Common myeloid progenitor, CD34-positive (primary cell): ENCODE measurements at regions not wholly inside any gene's neighbourhood (a gene's known extent, or its start where the extent isn't known, plus 50 kb on each side); places are given as distances from the start of the nearest gene placed in this dataset.
"Not testable (repeated sequence)": the region's sequence is repeated elsewhere in the genome, so short reads cannot be mapped to it uniquely, and the experiment has no call there.

Experiments used
- CTCF ChIA-PET: fragments of 350-600 bp; sonication (Branson Sonifier 250); formaldehyde crosslinking; loops from one replicate; lab custom pipeline; 2021; ENCODE audit warnings: antibody characterized with exemption; lab: Charles Lee
- POLR2A ChIA-PET: fragments of 350-600 bp; sonication (Branson Sonifier 250); formaldehyde crosslinking; loops from one replicate; lab custom pipeline; 2021; ENCODE audit warnings: antibody characterized with exemption; lab: Charles Lee
- DNase-seq, 3 donors: peaks; one replicate each; pipeline versions ENCODE4 v3.0.0 to v3.0.0-alpha.2; 2013
- H3K27ac ChIP-seq, 2 experiments: 1 replicate in 1 of 2; 2 replicates in 1 of 2; pipeline ENCODE4 v1.7.0; 2013; ENCODE audit warnings: inconsistent platforms in 2 of 2, low read length in 2 of 2, mild to moderate bottlenecking in 2 of 2, low read depth in 1 of 2, moderate library complexity in 1 of 2; ENCODE audit not compliant: severe bottlenecking in 2 of 2, insufficient read depth in 1 of 2, poor library complexity in 1 of 2
- H3K27me3 ChIP-seq, 5 experiments: replicated peaks in 2 of 5; 1 replicate in 3 of 5; 2 replicates in 2 of 5; pipeline versions ENCODE4 v1.6.1 to v1.7.0; 2013; ENCODE audit warnings: low read length in 4 of 5, mild to moderate bottlenecking in 2 of 5, moderate library complexity in 2 of 5, inconsistent platforms in 1 of 5; ENCODE audit not compliant: insufficient read depth in 5 of 5, control insufficient read depth in 4 of 5
- H3K36me3 ChIP-seq, 4 experiments: 1 replicate in 2 of 4; 2 replicates in 2 of 4; pipeline versions ENCODE4 v1.6.1 to v1.7.0; 2013; ENCODE audit warnings: low read length in 3 of 4, control low read depth in 1 of 4, mild to moderate bottlenecking in 1 of 4; ENCODE audit not compliant: control insufficient read depth in 4 of 4, insufficient read depth in 4 of 4
- H3K4me1 ChIP-seq, 4 experiments: 1 replicate in 3 of 4; 2 replicates in 1 of 4; pipeline versions ENCODE4 v1.6.1 to v1.7.1; 2013; ENCODE audit warnings: low read length in 3 of 4, mild to moderate bottlenecking in 3 of 4, control low read depth in 1 of 4, inconsistent platforms in 1 of 4, moderate library complexity in 1 of 4; ENCODE audit not compliant: control insufficient read depth in 4 of 4, insufficient read depth in 4 of 4; ENCODE audit errors: control extremely low read depth in 1 of 4
- H3K4me3 ChIP-seq, 7 experiments: 1 replicate in 4 of 7; 2 replicates in 3 of 7; pipeline versions ENCODE4 v1.5.1 to v1.7.0; 2013; ENCODE audit warnings: mild to moderate bottlenecking in 7 of 7, low read length in 6 of 7, moderate library complexity in 6 of 7, inconsistent platforms in 2 of 7, low read depth in 2 of 7, control low read depth in 1 of 7; ENCODE audit not compliant: insufficient read depth in 4 of 7, control insufficient read depth in 1 of 7; ENCODE audit errors: extremely low read depth in 1 of 7
- H3K9me3 ChIP-seq, 5 experiments: 1 replicate in 4 of 5; 2 replicates in 1 of 5; pipeline versions ENCODE4 v1.6.1 to v1.7.1; 2013; ENCODE audit warnings: low read length in 4 of 5, mild to moderate bottlenecking in 2 of 5, inconsistent platforms in 1 of 5, low read depth in 1 of 5, moderate library complexity in 1 of 5; ENCODE audit not compliant: control insufficient read depth in 4 of 5, insufficient read depth in 2 of 5; ENCODE audit errors: control extremely low read depth in 1 of 5
- WGBS: methylation state at CpG from one replicate; pipeline ENCODE4 v1.1.5; 2013; ENCODE audit not compliant: insufficient coverage; 5-methylcytosine and 5-hydroxymethylcytosine counted together

GRCh38 chr4:189843413-189844009, 97.2 kb upstream of the FRG1 start:
- no peaks in the 10 kb centered on the region for H3K36me3 ChIP-seq
- POLR2A ChIA-PET, result no interaction called here
- no peak for DNase-seq
- no peak overlapping the region for H3K27ac ChIP-seq
- no peak overlapping the region for H3K4me3 ChIP-seq
- no peaks in the 10 kb centered on the region for H3K27me3 ChIP-seq
- CTCF ChIA-PET, result no interaction called here
- H3K4me1 ChIP-seq, result no peaks in the 10 kb centered on the region
- WGBS, result 91% methylated on average over 7 of the region's 10 CpGs
- H3K9me3 ChIP-seq, result no peaks in the 10 kb centered on the region

- CTCF ChIA-PET, result no interaction called here
- Histone ChIP-seq H3K27ac (no peak overlapping the region), H3K9me3 (no peaks in the 10 kb centered on the region), H3K36me3 (no peaks in the 10 kb centered on the region), H3K4me1 (no peaks in the 10 kb centered on the region), H3K4me3 (no peak overlapping the region), H3K27me3 (no peaks in the 10 kb centered on the region)
- DNase-seq, result no peak
- 80% methylated on average over 2 of the region's 2 CpGs for WGBS
- POLR2A ChIA-PET, result no interaction called here
These were observed 95.4 kb upstream of the FRG1 start for GRCh38 chr4:189845145-189845846.

- H3K9me3 ChIP-seq, H3K27ac ChIP-seq, CTCF ChIA-PET, H3K4me3 ChIP-seq, POLR2A ChIA-PET, H3K27me3 ChIP-seq, H3K36me3 ChIP-seq, DNase-seq, H3K4me1 ChIP-seq: not testable (repeated sequence)
- 95% methylated on average over 19 of the region's 31 CpGs for WGBS
These were observed 94.6 kb upstream of the FRG1 start for GRCh38 chr4:189846094-189846493.

- H3K9me3 ChIP-seq, H3K27me3 ChIP-seq, H3K4me1 ChIP-seq, H3K4me3 ChIP-seq, CTCF ChIA-PET, H3K36me3 ChIP-seq, H3K27ac ChIP-seq, POLR2A ChIA-PET: not testable (repeated sequence)
- 96% methylated on average over 24 of the region's 27 CpGs for WGBS
- peak in 1 of 3 donors; percentile 2 for DNase-seq
These were observed 94.1 kb upstream of the FRG1 start for GRCh38 chr4:189846608-189847007.

- not testable (repeated sequence) for H3K4me3 ChIP-seq
These were observed 92.0 kb upstream of the FRG1 start for GRCh38 chr4:189848672-189849071.

GRCh38 chr4:189850239-189850856, 90.3 kb upstream of the FRG1 start:
- no peak for DNase-seq
- no peak overlapping the region for H3K27ac ChIP-seq
- H3K9me3 ChIP-seq, result peaks cover 0 to 15% (median 0%) of the 10 kb centered on the region in 5 experiments
- WGBS, result 75% methylated on average over 1 of the region's 3 CpGs
- H3K4me1 ChIP-seq, result no peaks in the 10 kb centered on the region
- H3K36me3 ChIP-seq, result no peaks in the 10 kb centered on the region
- H3K27me3 ChIP-seq, result no peaks in the 10 kb centered on the region
- ChIA-PET POLR2A (no interaction called here), CTCF (no interaction called here)
- no peak overlapping the region for H3K4me3 ChIP-seq

More at GRCh38 chr4:189848672-189849071, 92.0 kb upstream of the FRG1 start:
- H3K27me3 ChIP-seq, DNase-seq, H3K27ac ChIP-seq, H3K4me1 ChIP-seq, POLR2A ChIA-PET, CTCF ChIA-PET, H3K9me3 ChIP-seq, H3K36me3 ChIP-seq: not testable (repeated sequence)
- WGBS, result 87% methylated on average over 2 of the region's 3 CpGs

- no peak overlapping the region for H3K27ac ChIP-seq
- POLR2A ChIA-PET, result no interaction called here
- WGBS, result 100% methylated on average over 4 of the region's 4 CpGs
These were observed 82.2 kb upstream of the FRG1 start for GRCh38 chr4:189858435-189858834.

More at GRCh38 chr4:189858435-189858834, 82.2 kb upstream of the FRG1 start:
- no peaks in the 10 kb centered on the region for H3K27me3 ChIP-seq
- no peaks in the 10 kb centered on the region for H3K36me3 ChIP-seq
- CTCF ChIA-PET, result no interaction called here
- DNase-seq, result no peak
- peaks cover 0 to 10% (median 0%) of the 10 kb centered on the region in 5 experiments for H3K9me3 ChIP-seq
- H3K4me3 ChIP-seq, result no peak overlapping the region
- H3K4me1 ChIP-seq, result no peaks in the 10 kb centered on the region
